Thyroid gland (tissue), 4 donors: ENCODE measurements at regions not wholly inside any gene's neighbourhood (a gene's known extent, or its start where the extent isn't known, plus 50 kb on each side); places are given as distances from the start of the nearest gene placed in this dataset.

ENCODE experiments used
- DNase-seq, 2 donors: peaks; one replicate each; pipeline ENCODE4 v3.0.0-alpha.2; 2019
- H3K27ac ChIP-seq, 3 donors: fragments of 200-600 bp; sonication (generic); 1 replicate in 2 of 3; 2 replicates in 1 of 3; pipeline ENCODE4 v1.5.1; 2016 to 2019; ENCODE audit warnings: mild to moderate bottlenecking in 1 of 3, moderate library complexity in 1 of 3
- H3K27me3 ChIP-seq: fragments of 200-600 bp; sonication (generic); one replicate; pipeline ENCODE4 v1.5.1; 2019
- H3K36me3 ChIP-seq, 2 donors: fragments of 200-600 bp; sonication (generic); one replicate each; pipeline ENCODE4 v1.5.1; 2016 to 2019
- H3K4me1 ChIP-seq, 2 donors: fragments of 200-600 bp; sonication (generic); one replicate each; pipeline ENCODE4 v1.5.1; 2017 to 2019
- H3K4me3 ChIP-seq, 3 donors: fragments of 200-600 bp; sonication (generic); replicated peaks in 1 of 3; 1 replicate in 2 of 3; 2 replicates in 1 of 3; pipeline ENCODE4 v1.5.1; 2016; ENCODE audit warnings: mild to moderate bottlenecking in 1 of 3
- H3K9me3 ChIP-seq: fragments of 200-600 bp; sonication (generic); one replicate; pipeline ENCODE4 v1.5.1; 2017
- POLR2A ChIP-seq, 2 donors: fragments of 450-650 bp; IDR thresholded peaks; one replicate each; pipeline ENCODE4 v1.6.1; 2017; ENCODE audit warnings: antibody characterized with exemption in 2 of 2, mild to moderate bottlenecking in 2 of 2, moderate library complexity in 1 of 2
- WGBS, 2 donors: methylation state at CpG; one replicate each; pipeline ENCODE4 v1.1.5; 2017; 5-methylcytosine and 5-hydroxymethylcytosine counted together
- intact Hi-C: fragments of 100-400 bp; cut with DNase I; formaldehyde crosslinking; loops from one replicate; pipeline ENCODE4 v1.15.1; 2023
- TF ChIP-seq, protein P1 (sequence below), 6 experiments: fragments of 200-600 bp in 3 of 6; fragments of 450-650 bp in 3 of 6; sonication (generic) in 3 of 6; IDR thresholded peaks; one replicate each; pipeline ENCODE4 v1.5.1; 2016 to 2019; ENCODE audit warnings: antibody characterized with exemption in 6 of 6, mild to moderate bottlenecking in 2 of 6, inconsistent platforms in 1 of 6, moderate library complexity in 1 of 6

GRCh38 chr18:24958001-24958400 lies 394.0 kb downstream of the ZNF521 start:
- intact Hi-C loops: no loop called here
- no peak overlapping the region for H3K27ac ChIP-seq
- no peaks in the 10 kb centered on the region for H3K36me3 ChIP-seq
- H3K4me1 ChIP-seq: no peaks in the 10 kb centered on the region
- TF ChIP-seq, protein P1, sequence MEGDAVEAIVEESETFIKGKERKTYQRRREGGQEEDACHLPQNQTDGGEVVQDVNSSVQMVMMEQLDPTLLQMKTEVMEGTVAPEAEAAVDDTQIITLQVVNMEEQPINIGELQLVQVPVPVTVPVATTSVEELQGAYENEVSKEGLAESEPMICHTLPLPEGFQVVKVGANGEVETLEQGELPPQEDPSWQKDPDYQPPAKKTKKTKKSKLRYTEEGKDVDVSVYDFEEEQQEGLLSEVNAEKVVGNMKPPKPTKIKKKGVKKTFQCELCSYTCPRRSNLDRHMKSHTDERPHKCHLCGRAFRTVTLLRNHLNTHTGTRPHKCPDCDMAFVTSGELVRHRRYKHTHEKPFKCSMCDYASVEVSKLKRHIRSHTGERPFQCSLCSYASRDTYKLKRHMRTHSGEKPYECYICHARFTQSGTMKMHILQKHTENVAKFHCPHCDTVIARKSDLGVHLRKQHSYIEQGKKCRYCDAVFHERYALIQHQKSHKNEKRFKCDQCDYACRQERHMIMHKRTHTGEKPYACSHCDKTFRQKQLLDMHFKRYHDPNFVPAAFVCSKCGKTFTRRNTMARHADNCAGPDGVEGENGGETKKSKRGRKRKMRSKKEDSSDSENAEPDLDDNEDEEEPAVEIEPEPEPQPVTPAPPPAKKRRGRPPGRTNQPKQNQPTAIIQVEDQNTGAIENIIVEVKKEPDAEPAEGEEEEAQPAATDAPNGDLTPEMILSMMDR (IDR thresholded peaks at IDR 0.05): no peak
- TF ChIP-seq POLR2A (IDR thresholded peaks at IDR 0.05): no peak
- H3K4me3 ChIP-seq: no peak overlapping the region
- H3K9me3 ChIP-seq: no peaks in the 10 kb centered on the region
- WGBS, 2 donors: 76 to 77% methylated on average over 2 of the region's 2 CpGs
- H3K27me3 ChIP-seq: no peaks in the 10 kb centered on the region
- DNase-seq: no peak

DNA sequence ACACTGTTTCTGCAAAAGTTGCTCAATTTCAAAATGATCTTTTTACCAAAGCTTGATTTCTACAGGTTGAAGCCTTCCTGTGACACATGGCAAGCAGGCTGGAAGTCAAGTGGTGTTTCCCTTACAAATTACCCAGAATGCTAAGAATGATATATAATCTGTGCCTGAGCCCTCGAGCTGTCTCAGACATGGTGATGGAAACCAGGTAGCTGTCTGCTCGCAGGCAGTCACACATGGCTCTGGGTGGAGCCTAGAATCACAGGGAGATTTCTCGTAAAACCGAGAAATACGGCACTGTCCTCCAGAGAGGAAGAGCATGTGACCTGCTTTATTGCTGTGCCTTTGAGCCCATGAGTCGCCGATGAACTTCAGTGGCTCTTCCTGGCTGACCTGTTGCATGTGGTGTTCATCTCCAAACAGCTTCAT lies 392.9 kb downstream of the ZNF521 start:
- TF ChIP-seq, protein P1 (IDR thresholded peaks at IDR 0.05): no peak
- no peak for TF ChIP-seq POLR2A (IDR thresholded peaks at IDR 0.05)
- Histone ChIP-seq H3K4me1 (no peaks in the 10 kb centered on the region), H3K36me3 (no peaks in the 10 kb centered on the region), H3K27me3 (no peaks in the 10 kb centered on the region), H3K27ac (no peak overlapping the region), H3K9me3 (no peaks in the 10 kb centered on the region), H3K4me3 (no peak overlapping the region)
- DNase-seq: no peak
- 71 to 83% methylated on average over 7 of the region's 7 CpGs for WGBS, 2 donors
- intact Hi-C loops: no loop called here

DNA sequence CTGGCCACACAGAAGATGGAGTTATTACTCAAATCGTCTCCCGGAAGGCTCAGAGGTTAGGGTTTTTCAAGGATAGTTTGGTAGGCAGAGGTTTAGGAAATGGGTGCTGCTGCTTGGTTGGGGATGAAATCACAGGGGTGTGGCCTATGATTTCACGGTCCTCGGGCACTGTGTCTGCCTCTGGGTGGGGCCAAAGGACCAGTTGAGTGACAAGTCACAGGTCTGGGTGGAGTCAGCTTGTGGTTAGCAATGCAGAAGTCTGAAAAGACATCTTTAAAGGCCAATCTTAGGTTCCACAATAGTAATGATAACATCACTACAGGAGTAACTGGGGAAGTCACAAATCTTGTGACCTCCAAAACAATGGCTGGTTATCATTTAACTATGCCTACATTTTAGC lies 387.8 kb downstream of the ZNF521 start:
- H3K36me3 ChIP-seq: no peaks in the 10 kb centered on the region
- 68 to 73% methylated on average over 4 of the region's 4 CpGs for WGBS, 2 donors
- no peak overlapping the region for H3K27ac ChIP-seq
- no peaks in the 10 kb centered on the region for H3K9me3 ChIP-seq
- TF ChIP-seq, protein P1 (IDR thresholded peaks at IDR 0.05): no peak
- no peak for TF ChIP-seq POLR2A (IDR thresholded peaks at IDR 0.05)
- H3K4me1 ChIP-seq: no peaks in the 10 kb centered on the region
- intact Hi-C loops: no loop called here
- no peak overlapping the region for H3K4me3 ChIP-seq
- DNase-seq: no peak
- H3K27me3 ChIP-seq: no peaks in the 10 kb centered on the region

- Histone ChIP-seq H3K27me3 (no peaks in the 10 kb centered on the region), H3K4me3 (no peak overlapping the region), H3K36me3 (no peaks in the 10 kb centered on the region), H3K4me1 (no peaks in the 10 kb centered on the region), H3K9me3 (no peaks in the 10 kb centered on the region), H3K27ac (no peak overlapping the region)
- DNase-seq: no peak
- intact Hi-C loops: no loop called here
- TF ChIP-seq POLR2A (IDR thresholded peaks at IDR 0.05): no peak
- TF ChIP-seq, protein P1 (IDR thresholded peaks at IDR 0.05): no peak
- 89 to 96% methylated on average over 3 of the region's 3 CpGs for WGBS, 2 donors
These were observed 383.7 kb downstream of the ZNF521 start for GRCh38 chr18:24968238-24968775.

DNA sequence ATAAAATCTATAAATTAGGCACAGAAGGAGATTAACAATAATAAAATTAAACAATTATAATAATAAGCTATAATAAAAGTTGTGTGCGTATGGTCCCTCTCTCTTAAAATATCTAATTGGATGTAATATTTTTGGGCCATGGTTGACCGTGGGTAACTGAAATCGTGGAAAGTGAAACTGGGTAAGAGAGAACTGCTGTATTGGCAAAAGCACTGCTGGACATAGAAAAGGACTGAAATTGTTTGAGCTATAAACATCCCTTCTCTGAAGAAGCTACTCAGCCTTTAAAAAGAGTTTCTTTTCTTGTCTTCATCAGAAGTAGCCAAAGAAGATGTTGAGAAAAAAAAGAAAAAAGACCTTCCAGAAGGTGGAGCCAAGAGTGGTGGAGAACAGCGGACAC lies 379.4 kb downstream of the ZNF521 start:
- TF ChIP-seq, protein P1 (IDR thresholded peaks at IDR 0.05): no peak
- no peak for TF ChIP-seq POLR2A (IDR thresholded peaks at IDR 0.05)

More for the DNA sequence above, 379.4 kb downstream of the ZNF521 start:
- H3K27me3 ChIP-seq: no peaks in the 10 kb centered on the region
- intact Hi-C loops: no loop called here
- WGBS, 2 donors: 94% methylated on average over 4 of the region's 4 CpGs
- no peaks in the 10 kb centered on the region for H3K9me3 ChIP-seq
- H3K4me3 ChIP-seq: no peak overlapping the region
- H3K36me3 ChIP-seq: no peaks in the 10 kb centered on the region
- no peak for DNase-seq
- H3K4me1 ChIP-seq: no peaks in the 10 kb centered on the region
- no peak overlapping the region for H3K27ac ChIP-seq
